ENCODE measurements at regions not wholly inside any gene's neighbourhood (a gene's known extent, or its start where the extent isn't known, plus 50 kb on each side); places are given as distances from the start of the nearest gene placed in this dataset.

DNA sequence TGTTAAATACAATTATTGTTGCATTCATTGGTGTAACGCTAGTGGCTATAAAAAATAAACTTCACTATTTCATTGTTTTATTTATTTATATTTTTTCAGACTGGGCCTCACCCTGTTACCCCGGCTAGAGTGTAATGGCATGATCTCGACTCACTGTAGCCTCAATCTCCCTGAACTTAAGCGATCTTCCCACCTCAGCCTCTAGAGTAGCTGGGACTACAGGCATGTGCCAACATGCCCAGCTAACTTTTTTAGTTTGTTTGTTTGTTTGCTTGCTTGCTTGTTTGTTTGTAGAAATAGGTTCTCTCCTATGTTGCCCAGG, 387.4 kb upstream of the PTBP2 start:
- TF ChIP-seq CTCF (tag by site-specific recombination; IDR thresholded peaks at IDR 0.05): no peak
- TF ChIP-seq ZNF18 (tag by site-specific recombination; IDR thresholded peaks at IDR 0.05): no peak
- TF ChIP-seq ZNF530 (tag by site-specific recombination; IDR thresholded peaks at IDR 0.05; ENCODE audit: low read depth): no peak
- no peak for TF ChIP-seq ZNF549 (tag by site-specific recombination; IDR thresholded peaks at IDR 0.05)
- no peak for TF ChIP-seq TSHZ1 (tag by site-specific recombination; IDR thresholded peaks at IDR 0.05; ENCODE audit: borderline replicate concordance)
- TF ChIP-seq, protein P1, sequence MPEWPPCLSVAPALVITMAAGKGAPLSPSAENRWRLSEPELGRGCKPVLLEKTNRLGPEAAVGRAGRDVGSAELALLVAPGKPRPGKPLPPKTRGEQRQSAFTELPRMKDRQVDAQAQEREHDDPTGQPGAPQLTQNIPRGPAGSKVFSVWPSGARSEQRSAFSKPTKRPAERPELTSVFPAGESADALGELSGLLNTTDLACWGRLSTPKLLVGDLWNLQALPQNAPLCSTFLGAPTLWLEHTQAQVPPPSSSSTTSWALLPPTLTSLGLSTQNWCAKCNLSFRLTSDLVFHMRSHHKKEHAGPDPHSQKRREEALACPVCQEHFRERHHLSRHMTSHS (tag by site-specific recombination; IDR thresholded peaks at IDR 0.05): no peak
- no peak for TF ChIP-seq MEIS1 (CRISPR knock-in tag; IDR thresholded peaks at IDR 0.05; ENCODE audit: borderline replicate concordance)
- no peak for TF ChIP-seq YY1 (tag by site-specific recombination; IDR thresholded peaks at IDR 0.05)
- TF ChIP-seq HOXA7 (CRISPR knock-in tag; IDR thresholded peaks at IDR 0.05; ENCODE audit: borderline replicate concordance): no peak
- no peak for TF ChIP-seq ZNF280C (tag by site-specific recombination; IDR thresholded peaks at IDR 0.05)
- no peak for TF ChIP-seq SP2 (tag by site-specific recombination; IDR thresholded peaks at IDR 0.05)
- TF ChIP-seq ZNF274 (IDR thresholded peaks at IDR 0.05; ENCODE audit: low read length): no peak
- no peak for TF ChIP-seq ZNF274 (tag by site-specific recombination; IDR thresholded peaks at IDR 0.05; ENCODE audit: borderline replicate concordance)
- TF ChIP-seq ZNF585B (tag by site-specific recombination; IDR thresholded peaks at IDR 0.05): no peak
- TF ChIP-seq ZNF561 (tag by site-specific recombination; IDR thresholded peaks at IDR 0.05; ENCODE audit: borderline replicate concordance): no peak

Measured in HEK293 (cell line).